GM12878 (cell line): ENCODE measurements at regions not wholly inside any gene's neighbourhood (a gene's known extent, or its start where the extent isn't known, plus 50 kb on each side); places are given as distances from the start of the nearest gene placed in this dataset.

Source experiments
- ATAC-seq: fragments of 200-7000 bp; cut with Tn5 transposase; 3 replicates; pipeline ENCODE4 v1.9.1; 2020; ENCODE audit warnings: mild to moderate bottlenecking, moderate library complexity
- BruUV-seq: library from RNA; stranded (reverse); fragments of 400-500 nt; replicated peaks from 2 replicates; lab custom pipeline; 2021; lab: Mats Ljungman, UMichigan
- CTCF ChIA-PET: fragments of 300-600 bp; sonication (Branson Sonifier 250); formaldehyde crosslinking; extraction: SDS; loops from one replicate; lab custom pipeline; 2021; ENCODE audit warnings: inconsistent platforms; lab: Yijun Ruan, JAX
- POLR2A ChIA-PET: fragments of 350-600 bp; formaldehyde crosslinking; extraction: SDS; loops from one replicate; lab custom pipeline; 2021; ENCODE audit warnings: inconsistent platforms; lab: Charles Lee
- RAD21 ChIA-PET: fragments of 300-600 bp; sonication (Branson Sonifier 250); formaldehyde crosslinking; loops from one replicate; lab custom pipeline; 2023; ENCODE audit warnings: antibody characterized with exemption; ENCODE audit not compliant: unreplicated experiment; lab: Charles Lee
- SMC1A ChIA-PET: fragments of 300-600 bp; sonication (Branson Sonifier 250); formaldehyde crosslinking; loops from one replicate; lab custom pipeline; 2023; ENCODE audit not compliant: unreplicated experiment, uncharacterized antibody; lab: Charles Lee
- DNase-seq: peaks from one replicate; pipeline ENCODE4 v3.0.0-alpha.2; 2011; ENCODE audit warnings: low read depth, low spot score
- FAIRE-seq: peaks from 3 replicates; lab custom pipeline; 2011; peaks lifted over from hg19 to GRCh38; lab: Jason Lieb, UNC
- H2AFZ ChIP-seq: 2 replicates; pipeline ENCODE4 v1.6.0; 2011; ENCODE audit warnings: low read depth, low read length, control low read depth; ENCODE audit not compliant: control insufficient read depth
- H3K27ac ChIP-seq: 2 replicates; pipeline ENCODE4 v1.5.1; 2011; ENCODE audit warnings: control low read depth; ENCODE audit not compliant: control insufficient read depth, insufficient read depth
- H3K27me3 ChIP-seq, 2 experiments: replicated peaks in 1 of 2; 2 replicates each; pipeline versions ENCODE4 v1.6.0 to v1.6.1; 2011; ENCODE audit warnings: low read length in 1 of 2; ENCODE audit not compliant: control insufficient read depth in 2 of 2, insufficient read depth in 2 of 2
- H3K36me3 ChIP-seq, 2 experiments: 2 replicates each; pipeline ENCODE4 v1.5.1; 2011; ENCODE audit warnings: low read length in 1 of 2; ENCODE audit not compliant: control insufficient read depth in 2 of 2, insufficient read depth in 2 of 2
- H3K4me1 ChIP-seq: 2 replicates; pipeline ENCODE4 v1.6.1; 2011; ENCODE audit warnings: mild to moderate bottlenecking, low read length, moderate library complexity, mixed read lengths; ENCODE audit not compliant: control insufficient read depth, insufficient read depth
- H3K4me2 ChIP-seq: 2 replicates; pipeline ENCODE4 v1.6.0; 2011; ENCODE audit warnings: control low read depth; ENCODE audit not compliant: control insufficient read depth, insufficient read depth
- H3K4me3 ChIP-seq: fragments of 200-600 bp; sonication (generic); 2 replicates; pipeline ENCODE4 v1.5.1; 2016
- H3K79me2 ChIP-seq: 2 replicates; pipeline ENCODE4 v1.6.0; 2011; ENCODE audit warnings: low read length; ENCODE audit not compliant: control insufficient read depth, insufficient read depth
- H3K9ac ChIP-seq: 2 replicates; pipeline ENCODE4 v1.8.0; 2011; ENCODE audit warnings: low read length, control low read depth, mixed read lengths; ENCODE audit not compliant: control insufficient read depth, insufficient read depth
- H3K9me3 ChIP-seq: replicated peaks from 3 replicates; pipeline ENCODE4 v1.5.1; 2011; ENCODE audit warnings: mild to moderate bottlenecking, low read length; ENCODE audit not compliant: control insufficient read depth, insufficient read depth
- H4K20me1 ChIP-seq: 2 replicates; pipeline ENCODE4 v1.6.0; 2011; ENCODE audit not compliant: control insufficient read depth, insufficient read depth
- EED ChIP-seq: sonication (generic); IDR thresholded peaks from 2 replicates; pipeline ENCODE4 v1.6.1; 2016; ENCODE audit warnings: antibody characterized with exemption, low read depth
- IRF3 ChIP-seq: fragments of 450-650 bp; IDR thresholded peaks from 2 replicates; pipeline ENCODE4 v1.6.1; 2014; ENCODE audit warnings: mild to moderate bottlenecking
- NFXL1 ChIP-seq: fragments of 450-650 bp; IDR thresholded peaks from 2 replicates; pipeline ENCODE4 v1.6.1; 2017; ENCODE audit warnings: antibody characterized with exemption, mild to moderate bottlenecking, borderline replicate concordance
- NR2F1 ChIP-seq: fragments of 450-650 bp; conservative IDR thresholded peaks from 2 replicates; pipeline ENCODE4 v1.6.1; 2017; ENCODE audit warnings: mild to moderate bottlenecking
- RB1 ChIP-seq: fragments of 450-650 bp; formaldehyde crosslinking; IDR thresholded peaks from 2 replicates; pipeline ENCODE4 v1.6.1; 2017; ENCODE audit warnings: mild to moderate bottlenecking, borderline replicate concordance
- STAT1 ChIP-seq: fragments of 450-650 bp; conservative IDR thresholded peaks from 2 replicates; pipeline ENCODE4 v1.6.1; 2014; ENCODE audit warnings: antibody characterized with exemption, mild to moderate bottlenecking
- TBL1XR1 ChIP-seq: IDR thresholded peaks from 2 replicates; pipeline ENCODE4 v1.6.1; 2012; ENCODE audit warnings: low read depth, low read length, improper control_type of control experiment
- TCF7 ChIP-seq: IDR thresholded peaks from 2 replicates; pipeline ENCODE4 v1.6.1; 2014; ENCODE audit warnings: antibody characterized with exemption, borderline replicate concordance
- ZBED1 ChIP-seq: IDR thresholded peaks from 2 replicates; pipeline ENCODE4 v1.6.1; 2016; ENCODE audit warnings: borderline replicate concordance
- ZNF24 ChIP-seq: fragments of 450-650 bp; IDR thresholded peaks from 2 replicates; pipeline ENCODE4 v1.6.1; 2017; ENCODE audit warnings: antibody characterized with exemption, mild to moderate bottlenecking
- ZNF274 ChIP-seq: IDR thresholded peaks from one replicate; pipeline ENCODE4 v1.8.0; 2011; ENCODE audit not compliant: insufficient read length, insufficient read depth
- WGBS: methylation state at CpG from one replicate; pipeline ENCODE4 v1.1.6; 2016; ENCODE audit warnings: low lambda C conversion rate; ENCODE audit not compliant: insufficient replicate concordance, insufficient coverage; ENCODE audit errors: missing lambda C conversion rate; 5-methylcytosine and 5-hydroxymethylcytosine counted together
- in situ Hi-C: fragments of 300-500 bp; cut with MboI; formaldehyde crosslinking; loops from 9 replicates; pipeline ENCODE4 v1.14.3; 2018; ENCODE audit warnings: mixed read lengths
- intact Hi-C: fragments of 100-400 bp; cut with micrococcal nuclease; formaldehyde crosslinking; loops from one replicate; pipeline ENCODE4 v1.14.2; 2022; ENCODE audit not compliant: unreplicated experiment

GRCh38 chr10:78751716-78752115 is 317.1 kb upstream of the ZMIZ1 start:
- no peak overlapping the region for H3K4me3 ChIP-seq
- H3K4me2 ChIP-seq, result no peak overlapping the region
- H3K9ac ChIP-seq, result no peak overlapping the region
- in situ Hi-C loops, result no loop called here
- no peaks in the 10 kb centered on the region for H3K79me2 ChIP-seq
- BruUV-seq, result no TSS peak
- H3K27ac ChIP-seq, result no peak overlapping the region
- ChIA-PET SMC1A (no interaction called here), CTCF (no interaction called here), RAD21 (no interaction called here), POLR2A (interaction anchor here (0.6 kb wide), 1 partner anchor 505 kb away, joined by 3 read pairs; no protein-coding TSS in a partner anchor)
- no peaks in the 10 kb centered on the region; the same call in 1 of the 2 replicates for H4K20me1 ChIP-seq
- peaks cover under 1 to 3% of the 10 kb centered on the region in 2 experiments for H3K27me3 ChIP-seq
- intact Hi-C loops, result no loop called here
- no peaks in the 10 kb centered on the region for H3K36me3 ChIP-seq
- no peak for ATAC-seq
- no peak overlapping the region for H2AFZ ChIP-seq
- no peaks in the 10 kb centered on the region for H3K4me1 ChIP-seq
- no peaks in the 10 kb centered on the region for H3K9me3 ChIP-seq
- DNase-seq, result no peak
- no peak for FAIRE-seq
- no peak for TF ChIP-seq NFXL1
- TF ChIP-seq EED, result no peak
- 50% methylated on average over 9 of the region's 9 CpGs for WGBS

DNA sequence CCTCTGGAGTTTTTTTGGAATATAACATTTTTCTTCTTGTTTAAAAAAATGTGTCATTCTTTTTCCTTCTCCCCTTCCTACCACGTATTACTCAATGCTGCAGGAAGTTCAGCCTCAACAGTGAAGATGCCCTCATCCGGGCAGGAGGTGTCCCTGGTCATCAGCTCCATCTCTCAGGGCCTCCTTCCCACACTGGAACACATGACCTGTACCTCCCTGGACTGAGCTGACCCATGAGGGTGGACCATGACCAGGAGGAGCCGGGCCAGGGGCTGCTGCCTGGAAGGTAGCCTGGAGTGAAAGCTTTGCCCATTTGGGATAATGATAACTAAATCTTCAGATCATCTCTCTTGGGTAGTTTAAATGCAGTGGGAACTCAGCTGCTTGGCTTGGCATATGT is 316.5 kb upstream of the ZMIZ1 start:
- 0% methylated on average over 3 of the region's 3 CpGs for WGBS
- no TSS peak for BruUV-seq
- Histone ChIP-seq H3K27me3 (peaks cover 3% of the 10 kb centered on the region in 2 experiments), H3K4me2 (no peak overlapping the region), H3K4me1 (no peaks in the 10 kb centered on the region), H3K36me3 (no peaks in the 10 kb centered on the region), H3K4me3 (no peak overlapping the region), H3K79me2 (no peaks in the 10 kb centered on the region), H2AFZ (no peak overlapping the region), H3K27ac (no peak overlapping the region), H4K20me1 (no peaks in the 10 kb centered on the region), H3K9me3 (no peaks in the 10 kb centered on the region), H3K9ac (no peak overlapping the region)
- ATAC-seq (no peak), FAIRE-seq (no peak), DNase-seq (no peak)
- ChIA-PET RAD21 (no interaction called here), CTCF (no interaction called here), POLR2A (interaction anchor here (0.6 kb wide), 1 partner anchor 505 kb away, joined by 3 read pairs; no protein-coding TSS in a partner anchor), SMC1A (no interaction called here)
- intact Hi-C loops (no loop called here), in situ Hi-C loops (no loop called here)
- TF ChIP-seq STAT1, result no peak
- TF ChIP-seq IRF3, result no peak
- no peak for TF ChIP-seq TCF7
- no peak for TF ChIP-seq ZNF24
- no peak for TF ChIP-seq TBL1XR1
- no peak for TF ChIP-seq NR2F1
- TF ChIP-seq ZBED1, result no peak
- no peak for TF ChIP-seq RB1
- no peak for TF ChIP-seq ZNF274
